ENCODE measurements at regions not wholly inside any gene's neighbourhood (a gene's known extent, or its start where the extent isn't known, plus 50 kb on each side); places are given as distances from the start of the nearest gene placed in this dataset.

DNA sequence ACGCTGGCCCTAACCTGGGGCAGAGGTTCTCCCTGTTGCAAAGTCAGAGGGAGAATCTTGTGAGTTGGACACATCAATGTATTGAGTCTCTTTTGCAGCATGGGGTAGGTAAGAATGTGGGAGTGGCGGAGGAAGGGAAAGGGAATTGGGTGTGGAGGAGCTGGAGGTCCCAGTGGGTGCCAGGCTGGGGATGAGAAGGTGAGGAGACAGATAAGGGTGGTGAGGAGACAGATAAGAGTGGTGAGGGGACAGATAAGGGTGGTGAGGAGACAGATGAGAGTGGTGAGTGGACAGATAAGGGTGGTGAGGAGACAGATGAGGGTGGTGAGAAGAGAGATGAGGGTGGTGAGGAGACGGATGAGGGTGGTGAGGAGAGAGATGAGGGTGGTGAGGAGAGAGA lies 72.9 kb upstream of the SFSWAP start:
- Histone ChIP-seq H3K4me3 (no peak overlapping the region), H3K9me3 (no peaks in the 10 kb centered on the region), H3K27me3 (peaks cover 0 to 41% (median 8%) of the 10 kb centered on the region in 3 donors), H3K36me3 (no peaks in the 10 kb centered on the region), H3K27ac (no peak overlapping the region), H3K4me1 (no peaks in the 10 kb centered on the region)
- 68 to 78% methylated on average over 3 of the region's 3 CpGs for WGBS, 2 donors
- no peak for TF ChIP-seq EP300 (IDR thresholded peaks at IDR 0.05)
- no peak for TF ChIP-seq POLR2AphosphoS5 (IDR thresholded peaks at IDR 0.05)
- TF ChIP-seq, protein P1, sequence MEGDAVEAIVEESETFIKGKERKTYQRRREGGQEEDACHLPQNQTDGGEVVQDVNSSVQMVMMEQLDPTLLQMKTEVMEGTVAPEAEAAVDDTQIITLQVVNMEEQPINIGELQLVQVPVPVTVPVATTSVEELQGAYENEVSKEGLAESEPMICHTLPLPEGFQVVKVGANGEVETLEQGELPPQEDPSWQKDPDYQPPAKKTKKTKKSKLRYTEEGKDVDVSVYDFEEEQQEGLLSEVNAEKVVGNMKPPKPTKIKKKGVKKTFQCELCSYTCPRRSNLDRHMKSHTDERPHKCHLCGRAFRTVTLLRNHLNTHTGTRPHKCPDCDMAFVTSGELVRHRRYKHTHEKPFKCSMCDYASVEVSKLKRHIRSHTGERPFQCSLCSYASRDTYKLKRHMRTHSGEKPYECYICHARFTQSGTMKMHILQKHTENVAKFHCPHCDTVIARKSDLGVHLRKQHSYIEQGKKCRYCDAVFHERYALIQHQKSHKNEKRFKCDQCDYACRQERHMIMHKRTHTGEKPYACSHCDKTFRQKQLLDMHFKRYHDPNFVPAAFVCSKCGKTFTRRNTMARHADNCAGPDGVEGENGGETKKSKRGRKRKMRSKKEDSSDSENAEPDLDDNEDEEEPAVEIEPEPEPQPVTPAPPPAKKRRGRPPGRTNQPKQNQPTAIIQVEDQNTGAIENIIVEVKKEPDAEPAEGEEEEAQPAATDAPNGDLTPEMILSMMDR (IDR thresholded peaks at IDR 0.05), result no peak
- TF ChIP-seq POLR2A (IDR thresholded peaks at IDR 0.05), result no peak
- no peak for DNase-seq
- intact Hi-C loops (cut with DNase I), result no loop called here

DNA sequence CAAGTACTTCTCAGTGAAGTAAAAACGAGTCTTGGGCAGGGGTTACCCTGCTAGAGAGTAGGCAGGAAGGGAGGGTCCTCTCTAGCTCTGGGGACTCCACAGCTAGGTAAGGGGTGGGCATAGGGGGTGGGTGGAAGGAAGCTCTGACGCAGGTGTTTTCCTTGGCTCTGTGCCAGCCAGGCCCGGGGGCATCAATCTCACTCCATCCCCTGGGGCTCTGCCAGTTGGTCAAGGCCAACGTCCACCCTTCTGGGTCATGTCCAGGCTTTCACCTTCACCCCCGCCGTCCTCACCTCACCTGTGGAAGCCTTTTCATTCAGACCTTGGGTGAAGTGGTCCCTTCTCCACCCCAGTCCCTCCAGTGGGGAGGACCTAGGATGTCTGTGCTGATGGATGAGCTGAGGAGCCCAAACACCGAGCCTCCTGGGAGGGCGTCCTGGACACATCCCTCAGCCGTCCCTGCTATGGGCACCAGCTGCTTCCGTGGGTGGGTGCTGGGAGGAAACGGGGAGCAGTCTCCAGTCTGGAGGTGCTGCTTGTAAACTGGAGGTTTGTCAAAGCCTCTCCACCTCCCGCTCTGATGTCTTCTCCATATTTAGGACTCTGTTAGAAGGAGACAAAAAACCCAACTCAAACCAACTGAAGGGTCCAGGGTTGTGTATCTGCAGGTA lies 71.5 kb upstream of the SFSWAP start:
- no peak for DNase-seq
- Histone ChIP-seq H3K4me3 (no peak overlapping the region), H3K9me3 (no peaks in the 10 kb centered on the region), H3K27ac (no peak overlapping the region), H3K27me3 (peaks cover 0 to 39% (median 16%) of the 10 kb centered on the region in 3 donors), H3K36me3 (no peaks in the 10 kb centered on the region), H3K4me1 (no peaks in the 10 kb centered on the region)
- intact Hi-C loops (cut with DNase I), result no loop called here
- 53 to 72% methylated on average over 12 of the region's 12 CpGs for WGBS, 2 donors
- TF ChIP-seq, protein P1 (IDR thresholded peaks at IDR 0.05), result no peak
- TF ChIP-seq EP300 (IDR thresholded peaks at IDR 0.05) (no peak), POLR2AphosphoS5 (IDR thresholded peaks at IDR 0.05) (no peak), POLR2A (IDR thresholded peaks at IDR 0.05) (no peak)

DNA sequence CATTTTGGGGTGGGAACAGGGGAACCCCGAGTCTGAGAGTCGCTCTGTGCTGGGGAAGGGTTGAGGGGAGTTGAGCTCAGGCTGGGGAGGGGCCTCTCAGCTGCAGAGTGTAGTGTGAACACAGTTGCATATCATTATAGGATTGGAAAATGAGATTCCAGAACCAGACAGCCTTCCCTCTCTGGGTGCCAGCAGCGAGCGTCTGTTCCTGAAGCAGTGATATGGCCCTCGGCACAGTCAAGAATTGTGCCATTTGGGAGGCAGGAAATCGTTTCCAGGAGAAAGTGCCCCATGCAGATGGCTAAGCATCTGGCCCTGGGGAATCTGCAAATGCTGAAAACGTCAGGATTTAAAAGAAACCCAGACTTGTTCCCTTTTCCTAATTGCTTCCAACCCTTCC lies 70.4 kb upstream of the SFSWAP start:
- H3K4me3 ChIP-seq, result no peak overlapping the region
- 54 to 69% methylated on average over 7 of the region's 7 CpGs for WGBS, 2 donors
- H3K36me3 ChIP-seq, result no peaks in the 10 kb centered on the region
- H3K27me3 ChIP-seq, result peaks cover 0 to 34% (median 16%) of the 10 kb centered on the region in 3 donors
- intact Hi-C loops (cut with DNase I), result no loop called here
- H3K9me3 ChIP-seq, result no peaks in the 10 kb centered on the region
- DNase-seq, result peak; percentile 15
- H3K4me1 ChIP-seq, result no peaks in the 10 kb centered on the region
- no peak for TF ChIP-seq POLR2A (IDR thresholded peaks at IDR 0.05)
- TF ChIP-seq EP300 (IDR thresholded peaks at IDR 0.05), result no peak
- TF ChIP-seq, protein P1 (IDR thresholded peaks at IDR 0.05), result no peak
- TF ChIP-seq POLR2AphosphoS5 (IDR thresholded peaks at IDR 0.05), result no peak
- H3K27ac ChIP-seq, result no peak overlapping the region

DNA sequence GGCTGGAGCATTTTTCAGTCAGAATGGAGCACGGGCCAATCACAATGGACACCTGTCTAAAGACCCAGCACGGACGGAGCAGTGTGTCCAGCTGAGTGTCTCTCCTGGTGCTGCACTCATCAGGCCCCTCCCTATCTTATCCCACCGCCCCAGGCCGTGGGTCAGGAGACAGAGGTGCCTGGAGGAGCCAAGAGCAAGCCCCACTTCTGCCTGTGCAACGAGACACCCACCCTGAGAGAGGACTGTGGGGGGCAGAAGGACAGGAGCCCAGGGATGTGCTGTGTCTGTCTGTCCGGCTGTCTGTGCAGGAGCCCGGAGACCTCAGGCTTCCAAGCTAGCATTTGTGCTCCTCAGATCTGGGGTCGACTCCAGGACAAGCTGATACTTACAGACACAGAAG lies 69.6 kb upstream of the SFSWAP start:
- H3K27me3 ChIP-seq, result peaks cover 4 to 29% (median 16%) of the 10 kb centered on the region in 3 donors
- TF ChIP-seq POLR2A (IDR thresholded peaks at IDR 0.05), result no peak
- TF ChIP-seq, protein P1 (IDR thresholded peaks at IDR 0.05), result no peak
- TF ChIP-seq POLR2AphosphoS5 (IDR thresholded peaks at IDR 0.05), result no peak
- no peak for TF ChIP-seq EP300 (IDR thresholded peaks at IDR 0.05)
- DNase-seq, result no peak
- H3K4me3 ChIP-seq, result no peak overlapping the region
- intact Hi-C loops (cut with DNase I), result no loop called here
- no peaks in the 10 kb centered on the region for H3K9me3 ChIP-seq
- H3K4me1 ChIP-seq, result no peaks in the 10 kb centered on the region
- 75 to 83% methylated on average over 9 of the region's 9 CpGs for WGBS, 2 donors
- no peaks in the 10 kb centered on the region for H3K36me3 ChIP-seq
- H3K27ac ChIP-seq, result no peak overlapping the region

DNA sequence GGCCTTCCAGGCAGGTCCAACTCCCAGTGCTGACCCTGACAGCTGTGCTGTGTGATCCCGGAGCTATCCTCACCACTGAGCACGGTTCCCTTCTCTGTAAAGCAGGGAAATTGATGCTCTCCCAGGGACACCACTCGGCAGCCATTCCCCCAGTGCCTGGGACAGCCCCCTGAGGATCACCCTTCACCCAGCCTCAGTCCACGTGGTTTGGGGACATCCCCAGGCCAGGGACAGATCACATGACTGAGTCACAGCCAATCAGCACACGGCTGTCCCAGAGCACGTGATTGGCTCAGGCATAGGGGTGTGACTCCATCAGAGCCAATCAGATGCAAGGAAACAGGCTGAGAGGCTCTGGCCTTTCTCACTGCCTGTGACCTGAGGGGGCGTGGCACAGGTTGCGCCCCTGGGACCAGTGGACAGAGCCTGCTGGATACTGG lies 68.8 kb upstream of the SFSWAP start:
- H3K27ac ChIP-seq, result no peak overlapping the region
- 72 to 82% methylated on average over 8 of the region's 8 CpGs for WGBS, 2 donors
- TF ChIP-seq POLR2AphosphoS5 (IDR thresholded peaks at IDR 0.05) (no peak), EP300 (IDR thresholded peaks at IDR 0.05) (no peak), POLR2A (IDR thresholded peaks at IDR 0.05) (no peak)
- TF ChIP-seq, protein P1 (IDR thresholded peaks at IDR 0.05), result no peak
- intact Hi-C loops (cut with DNase I), result no loop called here
- H3K36me3 ChIP-seq, result no peaks in the 10 kb centered on the region
- no peaks in the 10 kb centered on the region for H3K4me1 ChIP-seq
- H3K4me3 ChIP-seq, result no peak overlapping the region
- peaks cover 5 to 25% (median 12%) of the 10 kb centered on the region in 3 donors for H3K27me3 ChIP-seq
- no peak for DNase-seq
- no peaks in the 10 kb centered on the region for H3K9me3 ChIP-seq
